NCI-H2196 (cell line): ENCODE measurements at regions not wholly inside any gene's neighbourhood (a gene's known extent, or its start where the extent isn't known, plus 50 kb on each side); places are given as distances from the start of the nearest gene placed in this dataset.

ENCODE experiments used
- DNase-seq: peaks from one replicate; lab custom pipeline; 2025; ENCODE audit not compliant: unreplicated experiment; lab: John Stamatoyannopoulos, UW

GRCh38 chr6:166052837-166053236 is 114.8 kb downstream of the TBXT start:
- DNase-seq, result no peak

GRCh38 chr6:166050559-166050958 is 117.1 kb downstream of the TBXT start:
- no peak for DNase-seq

- DNase-seq, result no peak
Observed at GRCh38 chr6:166046982-166047381, 120.7 kb downstream of the TBXT start.

- no peak for DNase-seq
Observed at GRCh38 chr6:166046226-166046625, 121.4 kb downstream of the TBXT start.

- DNase-seq, result no peak
Observed at GRCh38 chr6:166045860-166046200, 121.8 kb downstream of the TBXT start.

- no peak for DNase-seq
Observed at GRCh38 chr6:166045173-166045859, 122.3 kb downstream of the TBXT start.

- DNase-seq, result no peak
Observed at GRCh38 chr6:166041277-166041676, 126.4 kb downstream of the TBXT start.

GRCh38 chr6:166040292-166040691 is 127.4 kb downstream of the TBXT start:
- DNase-seq, result no peak

GRCh38 chr6:166036316-166037095 is 131.1 kb downstream of the TBXT start:
- DNase-seq, result no peak

GRCh38 chr6:166032366-166033200 is 135.1 kb downstream of the TBXT start:
- no peak for DNase-seq

GRCh38 chr6:166031275-166031674 is 136.4 kb downstream of the TBXT start:
- no peak for DNase-seq

GRCh38 chr6:166029506-166029905 is 138.1 kb downstream of the TBXT start:
- no peak for DNase-seq

GRCh38 chr6:166027761-166028160 is 139.9 kb downstream of the TBXT start:
- no peak for DNase-seq

- DNase-seq, result no peak
Observed at GRCh38 chr6:166026586-166027126, 141.0 kb downstream of the TBXT start.

GRCh38 chr6:166025149-166025898 is 142.3 kb downstream of the TBXT start:
- no peak for DNase-seq

GRCh38 chr6:166024252-166024651 is 143.4 kb downstream of the TBXT start:
- DNase-seq, result no peak

GRCh38 chr6:166023273-166023989 is 144.2 kb downstream of the TBXT start:
- no peak for DNase-seq

- DNase-seq, result no peak
Observed at GRCh38 chr6:166021429-166021828, 146.2 kb downstream of the TBXT start.

GRCh38 chr6:166019214-166019613 is 148.4 kb downstream of the TBXT start:
- no peak for DNase-seq

- DNase-seq, result no peak
Observed at GRCh38 chr6:166017032-166017635, 150.5 kb downstream of the TBXT start.
